Renal pelvis (tissue), 1 donor: ENCODE measurements at regions not wholly inside any gene's neighbourhood (a gene's known extent, or its start where the extent isn't known, plus 50 kb on each side); places are given as distances from the start of the nearest gene placed in this dataset.

Source experiments
- DNase-seq: peaks from one replicate; pipeline ENCODE4 v3.0.0-alpha.2; 2013

- DNase-seq, result no peak
Observed at GRCh38 chr17:73754886-73755400, 110.7 kb upstream of the SDK2 start.

- no peak for DNase-seq
Observed at GRCh38 chr17:73757420-73757819, 113.2 kb upstream of the SDK2 start.

- no peak for DNase-seq
Observed at GRCh38 chr17:73758245-73758644, 114.0 kb upstream of the SDK2 start.

- no peak for DNase-seq
Observed at GRCh38 chr17:73759324-73759723, 115.1 kb upstream of the SDK2 start.

GRCh38 chr17:73759734-73760438, 115.6 kb upstream of the SDK2 start:
- no peak for DNase-seq

- no peak for DNase-seq
Observed at GRCh38 chr17:73760439-73760758, 116.2 kb upstream of the SDK2 start.

GRCh38 chr17:73765824-73766563, 121.7 kb upstream of the SDK2 start:
- DNase-seq, result no peak

- no peak for DNase-seq
Observed at GRCh38 chr17:73767696-73768095, 123.5 kb upstream of the SDK2 start.

- no peak for DNase-seq
Observed at GRCh38 chr17:73768691-73769090, 124.4 kb upstream of the SDK2 start.

GRCh38 chr17:73769479-73769878, 125.2 kb upstream of the SDK2 start:
- DNase-seq, result no peak

GRCh38 chr17:73770115-73770848, 126.0 kb upstream of the SDK2 start:
- DNase-seq, result peak; percentile 63

GRCh38 chr17:73770849-73771229, 126.6 kb upstream of the SDK2 start:
- no peak for DNase-seq

- DNase-seq, result no peak
Observed at GRCh38 chr17:73772107-73772705, 128.0 kb upstream of the SDK2 start.

GRCh38 chr17:73773702-73774101, 129.5 kb upstream of the SDK2 start:
- DNase-seq, result no peak

GRCh38 chr17:73774852-73775251, 130.6 kb upstream of the SDK2 start:
- no peak for DNase-seq

GRCh38 chr17:73776351-73777130, 132.3 kb upstream of the SDK2 start:
- no peak for DNase-seq

GRCh38 chr17:73777131-73777449, 132.8 kb upstream of the SDK2 start:
- no peak for DNase-seq

- no peak for DNase-seq
Observed at GRCh38 chr17:73782231-73782630, 138.0 kb upstream of the SDK2 start.

GRCh38 chr17:73782641-73783381, 138.6 kb upstream of the SDK2 start:
- no peak for DNase-seq

GRCh38 chr17:73783382-73783766, 139.1 kb upstream of the SDK2 start:
- DNase-seq, result no peak

- DNase-seq, result no peak
Observed at GRCh38 chr17:73783945-73784603, 139.8 kb upstream of the SDK2 start.
